ENCODE measurements at regions not wholly inside any gene's neighbourhood (a gene's known extent, or its start where the extent isn't known, plus 50 kb on each side); places are given as distances from the start of the nearest gene placed in this dataset.

GRCh38 chr9:19619221-19619620 is 169.6 kb downstream of the SLC24A2 start:
- no peak for TF ChIP-seq CTCF (IDR thresholded peaks at IDR 0.05)
- no peak overlapping the region for H3K27ac Mint-ChIP-seq
- intact Hi-C loops (cut with micrococcal nuclease) = no loop called here
- no peak for DNase-seq
- no peaks in the 10 kb centered on the region for H3K9me3 Mint-ChIP-seq
- no peaks in the 10 kb centered on the region for H3K36me3 Mint-ChIP-seq (ENCODE audit: low read depth)
- no peak for ATAC-seq (ENCODE audit: low read depth)
- CTCF ChIA-PET = no interaction called here
- no peaks in the 10 kb centered on the region for H3K4me1 Mint-ChIP-seq
- H3K27me3 Mint-ChIP-seq = peaks cover 2% of the 10 kb centered on the region
- POLR2A ChIA-PET = no interaction called here
- H3K4me3 Mint-ChIP-seq = no peak overlapping the region

GRCh38 chr9:19618816-19619215 is 170.0 kb downstream of the SLC24A2 start:
- ChIA-PET POLR2A (no interaction called here), CTCF (no interaction called here)
- DNase-seq (no peak), ATAC-seq (ENCODE audit: low read depth) (no peak)
- no peak overlapping the region for H3K27ac Mint-ChIP-seq
- intact Hi-C loops (cut with micrococcal nuclease) = no loop called here
- no peaks in the 10 kb centered on the region for H3K4me1 Mint-ChIP-seq
- no peak overlapping the region for H3K4me3 Mint-ChIP-seq
- no peaks in the 10 kb centered on the region for H3K9me3 Mint-ChIP-seq
- H3K27me3 Mint-ChIP-seq = no peaks in the 10 kb centered on the region
- TF ChIP-seq CTCF (IDR thresholded peaks at IDR 0.05) = no peak
- H3K36me3 Mint-ChIP-seq (ENCODE audit: low read depth) = no peaks in the 10 kb centered on the region

GRCh38 chr9:19615036-19615624 is 173.7 kb downstream of the SLC24A2 start:
- intact Hi-C loops (cut with micrococcal nuclease) = no loop called here
- POLR2A ChIA-PET = no interaction called here
- ATAC-seq (ENCODE audit: low read depth) = no peak

GRCh38 chr9:19614294-19614693 is 174.5 kb downstream of the SLC24A2 start:
- intact Hi-C loops (cut with micrococcal nuclease) = no loop called here
- ChIA-PET POLR2A (no interaction called here), CTCF (no interaction called here)
- DNase-seq = no peak
- Mint-ChIP-seq H3K9me3 (no peaks in the 10 kb centered on the region), H3K36me3 (ENCODE audit: low read depth) (no peaks in the 10 kb centered on the region), H3K4me3 (no peak overlapping the region), H3K4me1 (no peaks in the 10 kb centered on the region), H3K27ac (no peak overlapping the region), H3K27me3 (peaks cover 4% of the 10 kb centered on the region)
- TF ChIP-seq CTCF (IDR thresholded peaks at IDR 0.05) = no peak
- ATAC-seq (ENCODE audit: low read depth) = no peak

More at GRCh38 chr9:19615036-19615624, 173.7 kb downstream of the SLC24A2 start:
- H3K9me3 Mint-ChIP-seq = no peaks in the 10 kb centered on the region
- CTCF ChIA-PET = no interaction called here
- no peaks in the 10 kb centered on the region for H3K4me1 Mint-ChIP-seq
- no peaks in the 10 kb centered on the region for H3K36me3 Mint-ChIP-seq (ENCODE audit: low read depth)
- DNase-seq = no peak
- H3K27me3 Mint-ChIP-seq = no peaks in the 10 kb centered on the region
- no peak overlapping the region for H3K4me3 Mint-ChIP-seq
- no peak overlapping the region for H3K27ac Mint-ChIP-seq
- no peak for TF ChIP-seq CTCF (IDR thresholded peaks at IDR 0.05)

GRCh38 chr9:19600538-19600937 is 188.3 kb downstream of the SLC24A2 start:
- DNase-seq (no peak), ATAC-seq (ENCODE audit: low read depth) (no peak)
- no peaks in the 10 kb centered on the region for H3K36me3 Mint-ChIP-seq (ENCODE audit: low read depth)
- no peaks in the 10 kb centered on the region for H3K4me1 Mint-ChIP-seq
- intact Hi-C loops (cut with micrococcal nuclease) = no loop called here
- H3K9me3 Mint-ChIP-seq = no peaks in the 10 kb centered on the region
- ChIA-PET POLR2A (no interaction called here), CTCF (no interaction called here)
- H3K27ac Mint-ChIP-seq = no peak overlapping the region
- no peak for TF ChIP-seq CTCF (IDR thresholded peaks at IDR 0.05)
- no peak overlapping the region for H3K4me3 Mint-ChIP-seq
- peaks cover 2% of the 10 kb centered on the region for H3K27me3 Mint-ChIP-seq

Data from activated B cell treated with CpG ODN at 0.5 μM for 24 hours (primary cell).